Neutrophil (primary cell): ENCODE measurements at regions not wholly inside any gene's neighbourhood (a gene's known extent, or its start where the extent isn't known, plus 50 kb on each side); places are given as distances from the start of the nearest gene placed in this dataset.

Experiments
- H3K27ac ChIP-seq: fragments of 200-600 bp; sonication (generic); 2 replicates; pipeline ENCODE4 v1.5.1; 2016; ENCODE audit warnings: mild to moderate bottlenecking, moderate library complexity
- H3K27me3 ChIP-seq: fragments of 200-600 bp; sonication (generic); 2 replicates; pipeline ENCODE4 v1.6.0; 2016; ENCODE audit warnings: mild to moderate bottlenecking
- H3K36me3 ChIP-seq: fragments of 200-600 bp; sonication (generic); 2 replicates; pipeline ENCODE4 v1.5.1; 2017
- H3K4me1 ChIP-seq, 2 experiments: fragments of 200-600 bp in 1 of 2; sonication (generic) in 1 of 2; 1 replicate in 1 of 2; 2 replicates in 1 of 2; pipeline versions ENCODE4 v1.5.1 to v1.6.1; 2013 to 2016; ENCODE audit warnings: low read depth in 1 of 2, low read length in 1 of 2, mild to moderate bottlenecking in 1 of 2, moderate library complexity in 1 of 2; ENCODE audit not compliant: control insufficient read depth in 1 of 2, insufficient read depth in 1 of 2
- H3K4me3 ChIP-seq, 2 experiments: fragments of 200-600 bp in 1 of 2; sonication (generic) in 1 of 2; 1 replicate in 1 of 2; 2 replicates in 1 of 2; pipeline ENCODE4 v1.5.1; 2013 to 2016; ENCODE audit warnings: low read depth in 1 of 2, low read length in 1 of 2, mild to moderate bottlenecking in 1 of 2, moderate library complexity in 1 of 2
- H3K9me3 ChIP-seq: fragments of 200-600 bp; sonication (generic); 2 replicates; pipeline ENCODE4 v1.5.1; 2016
- CTCF ChIP-seq: fragments of 200-600 bp; sonication (generic); IDR thresholded peaks from 2 replicates; pipeline ENCODE4 v1.5.1; 2016; ENCODE audit warnings: antibody characterized with exemption

GRCh38 chr14:86052868-86053267 is 522.9 kb downstream of the FLRT2 start:
- Histone ChIP-seq H3K9me3 (no peaks in the 10 kb centered on the region), H3K27ac (no peak overlapping the region), H3K4me1 (no peaks in the 10 kb centered on the region), H3K27me3 (no peaks in the 10 kb centered on the region), H3K36me3 (no peaks in the 10 kb centered on the region), H3K4me3 (no peak overlapping the region)
- no peak for TF ChIP-seq CTCF

GRCh38 chr14:86050757-86051156 is 520.8 kb downstream of the FLRT2 start:
- H3K9me3 ChIP-seq, result no peaks in the 10 kb centered on the region

GRCh38 chr14:86050072-86050683 is 520.2 kb downstream of the FLRT2 start:
- H3K4me3 ChIP-seq, result no peak overlapping the region
- H3K27me3 ChIP-seq, result no peaks in the 10 kb centered on the region
- no peaks in the 10 kb centered on the region for H3K36me3 ChIP-seq
- no peaks in the 10 kb centered on the region for H3K4me1 ChIP-seq
- no peaks in the 10 kb centered on the region for H3K9me3 ChIP-seq
- no peak overlapping the region for H3K27ac ChIP-seq
- TF ChIP-seq CTCF, result no peak

More at GRCh38 chr14:86050757-86051156, 520.8 kb downstream of the FLRT2 start:
- Histone ChIP-seq H3K4me1 (no peaks in the 10 kb centered on the region), H3K4me3 (no peak overlapping the region), H3K27ac (no peak overlapping the region), H3K27me3 (no peaks in the 10 kb centered on the region), H3K36me3 (no peaks in the 10 kb centered on the region)
- TF ChIP-seq CTCF, result no peak

GRCh38 chr14:86039176-86039575 is 509.2 kb downstream of the FLRT2 start:
- H3K9me3 ChIP-seq, result no peaks in the 10 kb centered on the region
- no peak overlapping the region for H3K4me3 ChIP-seq
- no peak overlapping the region for H3K27ac ChIP-seq
- no peaks in the 10 kb centered on the region for H3K27me3 ChIP-seq
- no peaks in the 10 kb centered on the region for H3K4me1 ChIP-seq
- no peak for TF ChIP-seq CTCF
- no peaks in the 10 kb centered on the region for H3K36me3 ChIP-seq

GRCh38 chr14:86038387-86039042 is 508.6 kb downstream of the FLRT2 start:
- H3K9me3 ChIP-seq, result no peaks in the 10 kb centered on the region
- no peaks in the 10 kb centered on the region for H3K4me1 ChIP-seq
- no peak overlapping the region for H3K4me3 ChIP-seq
- no peak for TF ChIP-seq CTCF
- H3K27me3 ChIP-seq, result no peaks in the 10 kb centered on the region
- H3K27ac ChIP-seq, result no peak overlapping the region
- H3K36me3 ChIP-seq, result no peaks in the 10 kb centered on the region
